Suprapubic skin (tissue), 4 donors: ENCODE measurements at regions not wholly inside any gene's neighbourhood (a gene's known extent, or its start where the extent isn't known, plus 50 kb on each side); places are given as distances from the start of the nearest gene placed in this dataset.
"Not testable (repeated sequence)": the region's sequence is repeated elsewhere in the genome, so short reads cannot be mapped to it uniquely, and the experiment has no call there.

Source experiments
- DNase-seq, 2 donors: peaks; one replicate each; pipeline ENCODE4 v3.0.0-alpha.2; 2019; ENCODE audit warnings: low spot score in 2 of 2
- H3K27ac ChIP-seq: fragments of 200-600 bp; sonication (generic); one replicate; pipeline ENCODE4 v1.5.1; 2019
- H3K27me3 ChIP-seq: fragments of 200-600 bp; sonication (generic); one replicate; pipeline ENCODE4 v1.5.1; 2019
- H3K36me3 ChIP-seq: fragments of 200-600 bp; sonication (generic); one replicate; pipeline ENCODE4 v1.5.1; 2019
- H3K4me1 ChIP-seq: fragments of 200-600 bp; sonication (generic); one replicate; pipeline ENCODE4 v1.5.1; 2019
- H3K4me3 ChIP-seq: fragments of 200-600 bp; sonication (generic); one replicate; pipeline ENCODE4 v1.5.1; 2019; ENCODE audit warnings: mild to moderate bottlenecking
- H3K9me3 ChIP-seq: fragments of 200-600 bp; sonication (generic); one replicate; pipeline ENCODE4 v1.5.1; 2019
- CTCF ChIP-seq, 2 donors: fragments of 200-600 bp in 1 of 2; fragments of 450-650 bp in 1 of 2; sonication (generic) in 1 of 2; IDR thresholded peaks; one replicate each; pipeline ENCODE4 v1.5.1; 2016 to 2019; ENCODE audit warnings: antibody characterized with exemption in 2 of 2, mild to moderate bottlenecking in 1 of 2, moderate library complexity in 1 of 2
- EP300 ChIP-seq: sonication (generic); formaldehyde crosslinking; IDR thresholded peaks from one replicate; pipeline ENCODE4 v1.6.1; 2017; ENCODE audit warnings: antibody characterized with exemption
- POLR2A ChIP-seq, 2 donors: fragments of 450-650 bp; IDR thresholded peaks; one replicate each; pipeline ENCODE4 v1.6.1; 2017; ENCODE audit warnings: antibody characterized with exemption in 2 of 2, mild to moderate bottlenecking in 2 of 2, moderate library complexity in 2 of 2
- POLR2AphosphoS5 ChIP-seq, 3 donors: sonication (generic); formaldehyde crosslinking; IDR thresholded peaks; one replicate each; pipeline ENCODE4 v1.6.1; 2017; ENCODE audit warnings: antibody characterized with exemption in 3 of 3
- WGBS: methylation state at CpG from one replicate; pipeline ENCODE4 v1.1.5; 2018; 5-methylcytosine and 5-hydroxymethylcytosine counted together

- H3K27ac ChIP-seq = no peak overlapping the region
- H3K36me3 ChIP-seq = no peaks in the 10 kb centered on the region
- no peaks in the 10 kb centered on the region for H3K9me3 ChIP-seq
- no peak overlapping the region for H3K4me3 ChIP-seq
- TF ChIP-seq POLR2A (IDR thresholded peaks at IDR 0.05) (no peak), EP300 (no peak), CTCF (IDR thresholded peaks at IDR 0.05) (no peak), POLR2AphosphoS5 (IDR thresholded peaks at IDR 0.05) (no peak)
- no peak for DNase-seq
- no peaks in the 10 kb centered on the region for H3K4me1 ChIP-seq
- H3K27me3 ChIP-seq = no peaks in the 10 kb centered on the region
These were observed 217.7 kb downstream of the MEX3B start for GRCh38 chr15:81828135-81828534.

GRCh38 chr15:81825136-81825535, 220.7 kb downstream of the MEX3B start:
- H3K36me3 ChIP-seq = no peaks in the 10 kb centered on the region
- no peaks in the 10 kb centered on the region for H3K27me3 ChIP-seq
- no peaks in the 10 kb centered on the region for H3K9me3 ChIP-seq
- no peak overlapping the region for H3K27ac ChIP-seq
- H3K4me1 ChIP-seq = no peaks in the 10 kb centered on the region
- 80% methylated on average over 2 of the region's 2 CpGs for WGBS
- no peak overlapping the region for H3K4me3 ChIP-seq
- no peak for TF ChIP-seq CTCF (IDR thresholded peaks at IDR 0.05)
- no peak for TF ChIP-seq POLR2AphosphoS5 (IDR thresholded peaks at IDR 0.05)
- no peak for TF ChIP-seq EP300
- no peak for TF ChIP-seq POLR2A (IDR thresholded peaks at IDR 0.05)
- no peak for DNase-seq

- H3K36me3 ChIP-seq, DNase-seq, H3K27ac ChIP-seq, H3K9me3 ChIP-seq, H3K4me1 ChIP-seq, H3K4me3 ChIP-seq, H3K27me3 ChIP-seq: not testable (repeated sequence)
- WGBS = 88% methylated on average over 1 of the region's 1 CpG
These were observed 223.2 kb downstream of the MEX3B start for GRCh38 chr15:81822587-81822986.

GRCh38 chr15:81819924-81820635, 225.7 kb downstream of the MEX3B start:
- Histone ChIP-seq H3K4me3 (no peak overlapping the region), H3K27ac (no peak overlapping the region), H3K9me3 (no peaks in the 10 kb centered on the region), H3K36me3 (no peaks in the 10 kb centered on the region), H3K4me1 (no peaks in the 10 kb centered on the region), H3K27me3 (peaks cover 3% of the 10 kb centered on the region)
- no peak for DNase-seq
- TF ChIP-seq POLR2AphosphoS5 (IDR thresholded peaks at IDR 0.05) = no peak
- no peak for TF ChIP-seq POLR2A (IDR thresholded peaks at IDR 0.05)
- no peak for TF ChIP-seq EP300
- no peak for TF ChIP-seq CTCF (IDR thresholded peaks at IDR 0.05)
- 93% methylated on average over 5 of the region's 5 CpGs for WGBS

- WGBS = 89% methylated on average over 7 of the region's 7 CpGs
- TF ChIP-seq POLR2AphosphoS5 (IDR thresholded peaks at IDR 0.05) (no peak), POLR2A (IDR thresholded peaks at IDR 0.05) (no peak), CTCF (IDR thresholded peaks at IDR 0.05) (no peak), EP300 (no peak)
- peaks cover 3% of the 10 kb centered on the region for H3K27me3 ChIP-seq
- no peak overlapping the region for H3K4me3 ChIP-seq
- DNase-seq = no peak
- no peaks in the 10 kb centered on the region for H3K36me3 ChIP-seq
- no peaks in the 10 kb centered on the region for H3K4me1 ChIP-seq
- no peaks in the 10 kb centered on the region for H3K9me3 ChIP-seq
- H3K27ac ChIP-seq = no peak overlapping the region
These were observed 230.8 kb downstream of the MEX3B start for GRCh38 chr15:81814882-81815455.
